H1 (cell line): ENCODE measurements at regions not wholly inside any gene's neighbourhood (a gene's known extent, or its start where the extent isn't known, plus 50 kb on each side); places are given as distances from the start of the nearest gene placed in this dataset.

Source experiments
- CTCF ChIA-PET: fragments of 300-600 bp; sonication (Branson Sonifier 250); formaldehyde crosslinking; loops from one replicate; lab custom pipeline; 2021; ENCODE audit not compliant: partially characterized antibody; lab: Charles Lee
- POLR2A ChIA-PET: fragments of 300-600 bp; sonication (Branson Sonifier 250); formaldehyde crosslinking; loops from one replicate; lab custom pipeline; 2021; ENCODE audit warnings: inconsistent platforms; ENCODE audit not compliant: partially characterized antibody; lab: Charles Lee
- DNase-seq, 2 experiments: peaks; one replicate each; pipeline versions ENCODE4 v3.0.0 to v3.0.0-alpha.2; 2010 to 2022; ENCODE audit warnings: low spot score in 2 of 2, low read depth in 1 of 2, mixed read lengths in 1 of 2
- FAIRE-seq: peaks from 2 replicates; lab custom pipeline; 2011; peaks lifted over from hg19 to GRCh38; lab: Jason Lieb, UNC
- H2AFZ ChIP-seq: 2 replicates; pipeline ENCODE4 v1.8.1; 2012; ENCODE audit warnings: low read length, inconsistent platforms
- H2AK5ac ChIP-seq: 2 replicates; pipeline ENCODE4 v1.6.1; 2013; ENCODE audit warnings: low read depth, low read length
- H2BK120ac ChIP-seq: replicated peaks from 2 replicates; pipeline ENCODE3; 2013; ENCODE audit warnings: low read depth, low read length, inconsistent platforms
- H2BK12ac ChIP-seq: 2 replicates; pipeline ENCODE4 v1.6.1; 2013; ENCODE audit warnings: low read depth, low read length
- H2BK15ac ChIP-seq: 2 replicates; pipeline ENCODE4 v1.6.1; 2013; ENCODE audit warnings: low read length
- H2BK20ac ChIP-seq: 2 replicates; pipeline ENCODE4 v1.6.1; 2013; ENCODE audit warnings: low read length
- H2BK5ac ChIP-seq: 2 replicates; pipeline ENCODE4 v1.6.1; 2013; ENCODE audit warnings: low read depth, low read length
- H3K14ac ChIP-seq: 2 replicates; pipeline ENCODE4 v1.6.1; 2013; ENCODE audit warnings: inconsistent platforms; ENCODE audit not compliant: insufficient read length
- H3K18ac ChIP-seq: 2 replicates; pipeline ENCODE4 v1.6.1; 2013; ENCODE audit warnings: low read length; ENCODE audit errors: extremely low read depth
- H3K23ac ChIP-seq: 2 replicates; pipeline ENCODE4 v1.6.1; 2013; ENCODE audit warnings: inconsistent platforms; ENCODE audit not compliant: insufficient read length
- H3K23me2 ChIP-seq: 2 replicates; pipeline ENCODE4 v1.6.1; 2013; ENCODE audit warnings: low read depth, low read length
- H3K27ac ChIP-seq: 2 replicates; pipeline ENCODE4 v1.6.1; 2011; ENCODE audit warnings: low read depth, low read length, inconsistent platforms
- H3K27me3 ChIP-seq, 4 experiments: replicated peaks in 1 of 4; 1 replicate in 1 of 4; 2 replicates in 3 of 4; pipeline versions ENCODE4 v1.6.1 to v1.8.1; 2011 to 2013; ENCODE audit warnings: low read length in 3 of 4, mild to moderate bottlenecking in 3 of 4, inconsistent platforms in 2 of 4, mixed read lengths in 2 of 4, moderate library complexity in 1 of 4; ENCODE audit not compliant: control insufficient read depth in 3 of 4, insufficient read depth in 3 of 4; ENCODE audit errors: extremely low read depth in 1 of 4
- H3K36me3 ChIP-seq, 4 experiments: 2 replicates each; pipeline versions ENCODE4 v1.6.1 to v1.8.1; 2011 to 2013; ENCODE audit warnings: mild to moderate bottlenecking in 4 of 4, low read length in 3 of 4, moderate library complexity in 2 of 4, control low read depth in 1 of 4, inconsistent platforms in 1 of 4; ENCODE audit not compliant: insufficient read depth in 4 of 4, control insufficient read depth in 2 of 4
- H3K4ac ChIP-seq: replicated peaks from 2 replicates; pipeline ENCODE3; 2013; ENCODE audit warnings: low read length, low read depth, mixed read lengths, inconsistent platforms; ENCODE audit not compliant: insufficient read length
- H3K4me1 ChIP-seq, 4 experiments: replicated peaks in 1 of 4; 1 replicate in 1 of 4; 2 replicates in 3 of 4; pipeline versions ENCODE4 v1.6.1 to v1.8.1; 2011 to 2013; ENCODE audit warnings: low read length in 3 of 4, inconsistent platforms in 2 of 4, mixed read lengths in 1 of 4; ENCODE audit not compliant: insufficient read depth in 4 of 4, control insufficient read depth in 3 of 4
- H3K4me2 ChIP-seq, 2 experiments: 2 replicates each; pipeline versions ENCODE4 v1.6.1 to v1.8.1; 2011 to 2013; ENCODE audit warnings: low read depth in 2 of 2, low read length in 2 of 2, control low read depth in 1 of 2, inconsistent platforms in 1 of 2, mild to moderate bottlenecking in 1 of 2; ENCODE audit not compliant: insufficient read depth in 1 of 2
- H3K4me3 ChIP-seq, 4 experiments: fragments of 200-600, 300-600 bp in 1 of 4; sonication (generic), shearing (Covaris generic), sonication (Bioruptor Twin) in 1 of 4; 2 replicates each; pipeline versions ENCODE4 v1.5.1 to v1.8.1; 2011 to 2016; ENCODE audit warnings: low read length in 4 of 4, low read depth in 3 of 4, control low read depth in 2 of 4, inconsistent platforms in 2 of 4, mild to moderate bottlenecking in 2 of 4, mixed read lengths in 1 of 4, moderate library complexity in 1 of 4; ENCODE audit not compliant: insufficient read depth in 2 of 4; ENCODE audit errors: extremely low read depth in 1 of 4
- H3K56ac ChIP-seq: replicated peaks from 2 replicates; pipeline ENCODE3; 2013; ENCODE audit warnings: low read depth, mild to moderate bottlenecking, mixed read lengths, low read length, inconsistent platforms; ENCODE audit not compliant: insufficient read length
- H3K79me1 ChIP-seq: 2 replicates; pipeline ENCODE4 v1.6.1; 2013; ENCODE audit warnings: low read depth, low read length, control low read depth
- H3K79me2 ChIP-seq, 2 experiments: 2 replicates each; pipeline versions ENCODE4 v1.6.1 to v1.8.1; 2012 to 2013; ENCODE audit warnings: low read length in 2 of 2, mild to moderate bottlenecking in 2 of 2, inconsistent platforms in 1 of 2; ENCODE audit not compliant: insufficient read depth in 2 of 2, control insufficient read depth in 1 of 2
- H3K9ac ChIP-seq, 4 experiments: replicated peaks in 1 of 4; 1 replicate in 1 of 4; 2 replicates in 3 of 4; pipeline versions ENCODE4 v1.6.1 to v1.8.1; 2011 to 2013; ENCODE audit warnings: low read depth in 3 of 4, low read length in 3 of 4, control low read depth in 2 of 4, mild to moderate bottlenecking in 2 of 4, moderate library complexity in 2 of 4, inconsistent platforms in 1 of 4; ENCODE audit errors: extremely low read depth in 1 of 4
- H3K9me3 ChIP-seq, 2 experiments: 2 replicates each; pipeline versions ENCODE4 v1.6.1 to v1.8.1; 2012 to 2013; ENCODE audit warnings: mild to moderate bottlenecking in 2 of 2, moderate library complexity in 2 of 2, control low read depth in 1 of 2, inconsistent platforms in 1 of 2, low read depth in 1 of 2, low read length in 1 of 2, mixed read lengths in 1 of 2; ENCODE audit not compliant: insufficient read depth in 2 of 2
- H4K20me1 ChIP-seq, 2 experiments: replicated peaks in 1 of 2; 2 replicates each; pipeline versions ENCODE3 to v1.8.1; 2011 to 2013; ENCODE audit warnings: inconsistent platforms in 2 of 2, low read length in 2 of 2, mild to moderate bottlenecking in 1 of 2; ENCODE audit not compliant: insufficient read depth in 2 of 2, control insufficient read depth in 1 of 2
- H4K5ac ChIP-seq: 2 replicates; pipeline ENCODE4 v1.6.1; 2013; ENCODE audit warnings: low read length, low read depth, mixed read lengths, inconsistent platforms; ENCODE audit not compliant: insufficient read length
- H4K8ac ChIP-seq: 2 replicates; pipeline ENCODE4 v1.8.0; 2013; ENCODE audit warnings: mild to moderate bottlenecking, moderate library complexity, low read length, inconsistent platforms; ENCODE audit not compliant: insufficient read depth; ENCODE audit errors: extremely low read depth
- H4K91ac ChIP-seq: replicated peaks from 2 replicates; pipeline ENCODE3; 2013; ENCODE audit warnings: low read length, mixed read lengths, inconsistent platforms; ENCODE audit not compliant: insufficient read length
- ATF2 ChIP-seq: IDR thresholded peaks from 2 replicates; pipeline ENCODE4 v1.6.1; 2012; ENCODE audit warnings: low read length, inconsistent platforms
- EP300 ChIP-seq, 2 experiments: IDR thresholded peaks; 1 replicate in 1 of 2; 2 replicates in 1 of 2; pipeline ENCODE4 v1.6.1; 2011 to 2012; ENCODE audit warnings: low read depth in 2 of 2, low read length in 2 of 2, mild to moderate bottlenecking in 2 of 2, borderline replicate concordance in 1 of 2, inconsistent platforms in 1 of 2, moderate library complexity in 1 of 2
- EZH2 ChIP-seq: fragments of 200-600 bp; sonication (generic); IDR thresholded peaks from 2 replicates; pipeline ENCODE4 v1.7.1; 2012; ENCODE audit warnings: low read depth, mild to moderate bottlenecking, moderate library complexity, low read length, inconsistent platforms; ENCODE audit not compliant: severe bottlenecking
- POU5F1 ChIP-seq: IDR thresholded peaks from 2 replicates; pipeline ENCODE4 v1.6.1; 2011; ENCODE audit warnings: low read depth, mild to moderate bottlenecking, low read length, moderate library complexity
- RAD21 ChIP-seq, 2 experiments: IDR thresholded peaks in 1 of 2; conservative IDR thresholded peaks in 1 of 2; 2 replicates each; pipeline ENCODE4 v1.6.1; 2011; ENCODE audit warnings: low read depth in 2 of 2, low read length in 2 of 2, improper control_type of control experiment in 1 of 2, inconsistent platforms in 1 of 2, mild to moderate bottlenecking in 1 of 2, moderate library complexity in 1 of 2
- RXRA ChIP-seq: IDR thresholded peaks from 2 replicates; pipeline ENCODE4 v1.6.1; 2011; ENCODE audit warnings: low read depth, mild to moderate bottlenecking, low read length, moderate library complexity; ENCODE audit not compliant: insufficient read depth
- SRF ChIP-seq: IDR thresholded peaks from 2 replicates; pipeline ENCODE4 v1.6.1; 2011; ENCODE audit warnings: mild to moderate bottlenecking, low read depth, low read length, moderate library complexity
- TAF1 ChIP-seq: IDR thresholded peaks from 2 replicates; pipeline ENCODE4 v1.6.1; 2011; ENCODE audit warnings: mild to moderate bottlenecking, low read depth, low read length
- TEAD4 ChIP-seq: IDR thresholded peaks from 2 replicates; pipeline ENCODE4 v1.6.1; 2012; ENCODE audit warnings: low read depth, low read length, inconsistent platforms, mixed read lengths
- WGBS, 2 experiments: shearing (Covaris generic) in 1 of 2; methylation state at CpG; one replicate each; pipeline versions ENCODE4 v1.1.6 to v1.1.7; 2013 to 2015; ENCODE audit warnings: low lambda C conversion rate in 2 of 2, mixed read lengths in 2 of 2, inconsistent platforms in 1 of 2, low coverage in 1 of 2, missing lambda C conversion rate in 1 of 2; ENCODE audit not compliant: insufficient replicate concordance in 2 of 2, insufficient coverage in 1 of 2, insufficient read length in 1 of 2; ENCODE audit errors: extremely low coverage in 1 of 2, missing lambda C conversion rate in 1 of 2; 5-methylcytosine and 5-hydroxymethylcytosine counted together

DNA sequence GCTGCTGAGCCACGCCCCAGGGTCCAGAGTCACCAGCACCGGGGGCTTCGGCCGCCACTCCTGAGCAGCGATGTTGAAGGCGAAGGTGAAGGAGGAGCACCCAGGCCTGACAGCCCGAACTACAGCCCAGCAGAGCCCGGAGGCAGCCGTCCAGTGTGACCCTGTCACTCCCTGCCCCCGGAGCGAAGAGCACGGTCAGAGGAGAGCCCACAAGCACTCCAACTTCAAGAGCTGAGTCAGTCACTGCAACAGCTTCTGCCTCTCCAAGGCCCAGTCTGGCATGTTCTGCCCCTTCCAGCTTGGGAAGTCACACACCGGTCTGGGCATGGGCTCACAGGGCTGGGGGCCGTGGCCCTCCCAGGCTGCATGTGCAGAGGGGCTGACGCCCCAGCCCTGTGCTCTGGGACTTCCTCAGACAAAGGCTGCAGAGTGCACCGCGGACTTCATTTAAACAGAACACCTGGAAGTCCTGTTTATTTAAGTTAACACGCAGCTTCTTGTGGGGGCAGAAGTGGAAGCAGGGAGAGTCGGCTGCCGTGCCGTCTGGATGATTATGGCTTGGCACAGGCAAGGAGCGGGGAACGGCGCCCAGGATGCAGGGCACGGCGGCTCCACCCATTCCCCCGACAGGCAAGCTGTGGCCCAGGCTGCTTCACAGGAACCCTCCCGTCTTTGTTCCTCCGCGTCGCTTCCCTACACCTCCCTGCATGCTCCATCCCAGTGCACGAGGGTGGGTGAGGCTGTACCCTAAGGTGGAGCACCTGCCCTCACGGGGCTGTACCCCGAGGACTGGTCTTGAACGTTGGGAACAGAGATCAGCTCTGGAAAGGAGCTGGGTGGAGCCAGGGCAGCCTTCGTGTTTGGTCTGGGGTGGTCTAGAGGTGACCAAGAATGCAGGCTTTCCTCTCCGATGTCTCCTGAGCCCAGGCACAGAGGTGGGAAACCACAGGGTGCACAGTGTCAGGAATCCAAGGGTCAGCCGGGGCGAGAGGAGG is 68.9 kb upstream of the METRNL start:
- H3K18ac ChIP-seq = peak overlapping the region; percentile 71
- H3K36me3 ChIP-seq = no peaks in the 10 kb centered on the region
- no peaks in the 10 kb centered on the region; the same call in 1 of the 2 replicates for H3K79me1 ChIP-seq
- FAIRE-seq (no peak), DNase-seq (peak in 1 of 2 experiments; percentile 44)
- no peaks in the 10 kb centered on the region for H3K79me2 ChIP-seq
- no peak overlapping the region for H4K91ac ChIP-seq
- ChIA-PET CTCF (no interaction called here), POLR2A (interaction anchor here (0.5 kb wide), 1 partner anchor 527 kb away, joined by 3 read pairs; no protein-coding TSS in a partner anchor)
- no peaks in the 10 kb centered on the region for H4K20me1 ChIP-seq
- H2AK5ac ChIP-seq = no peak overlapping the region; the same call in 1 of the 2 replicates
- H3K4me2 ChIP-seq = no peak overlapping the region
- H3K56ac ChIP-seq = no peak overlapping the region
- no peak overlapping the region for H3K4ac ChIP-seq
- H3K27ac ChIP-seq = no peak overlapping the region; the same call in 1 of the 2 replicates
- H2BK120ac ChIP-seq = no peak overlapping the region
- H2AFZ ChIP-seq = no peak overlapping the region
- no peak overlapping the region for H2BK15ac ChIP-seq
- no peak overlapping the region for H2BK20ac ChIP-seq
- no peak overlapping the region for H3K4me3 ChIP-seq
- H4K5ac ChIP-seq = no peak overlapping the region
- H3K4me1 ChIP-seq = peaks cover 0 to 13% (median 7%) of the 10 kb centered on the region in 4 experiments; a peak in 5 of 7 replicates
- no peak overlapping the region; the same call in 1 of the 2 replicates for H4K8ac ChIP-seq
- H2BK12ac ChIP-seq = no peak overlapping the region
- TF ChIP-seq EZH2 = no peak
- no peak for TF ChIP-seq EP300 (IDR thresholded peaks at IDR 0.05; ENCODE audit: borderline replicate concordance in 1 of 2, low read depth in 2 of 2, low read length in 2 of 2)
- no peak for TF ChIP-seq RXRA
- no peak for TF ChIP-seq SRF
- TF ChIP-seq TAF1 = no peak
- TF ChIP-seq RAD21 (IDR thresholded peaks at IDR 0.05 in 1 of 2, conservative IDR thresholded peaks at IDR 0.05 in 1 of 2; ENCODE audit: low read depth in 2 of 2, low read length in 2 of 2) = no peak
- no peak for TF ChIP-seq ATF2
- TF ChIP-seq TEAD4 = no peak
- TF ChIP-seq POU5F1 = no peak
- H3K9me3 ChIP-seq = no peaks in the 10 kb centered on the region
- H3K27me3 ChIP-seq = no peaks in the 10 kb centered on the region
- H3K23ac ChIP-seq = no peak overlapping the region
- H2BK5ac ChIP-seq = peak overlapping the region; percentile 44; the same call in 1 of the 2 replicates
- H3K23me2 ChIP-seq = no peaks in the 10 kb centered on the region
- H3K14ac ChIP-seq = no peak overlapping the region
- 89% methylated on average over 39 of the region's 39 CpGs; no CpG with 5 or more reads in 1 of the 2 experiments for whole genome bisulfite sequencing, 2 experiments
- H3K9ac ChIP-seq = 0 out of 7 replicates have a peak overlapping the region, but pooled peaks of 1 of the 4 experiments have one; percentile 7
